H9 (cell line): ENCODE measurements at regions not wholly inside any gene's neighbourhood (a gene's known extent, or its start where the extent isn't known, plus 50 kb on each side); places are given as distances from the start of the nearest gene placed in this dataset.

Experiments
- DNase-seq: peaks from one replicate; pipeline ENCODE4 v3.0.0-alpha.2; 2017
- H2AFZ ChIP-seq: one replicate; pipeline ENCODE4 v1.6.1; 2013; ENCODE audit warnings: mild to moderate bottlenecking, low read length, control low read depth, moderate library complexity
- H2AK5ac ChIP-seq: 2 replicates; pipeline ENCODE4 v1.6.1; 2013; ENCODE audit warnings: low read length, control low read depth, mixed read lengths; ENCODE audit not compliant: insufficient read length
- H2BK120ac ChIP-seq: one replicate; pipeline ENCODE4 v1.6.1; 2013; ENCODE audit warnings: low read depth, mild to moderate bottlenecking, low read length, control low read depth, inconsistent platforms; ENCODE audit not compliant: poor library complexity, severe bottlenecking
- H2BK12ac ChIP-seq: 2 replicates; pipeline ENCODE4 v1.6.1; 2013; ENCODE audit warnings: low read length, control low read depth, mixed read lengths, low read depth; ENCODE audit not compliant: insufficient read length
- H2BK15ac ChIP-seq: 2 replicates; pipeline ENCODE4 v1.6.1; 2013; ENCODE audit warnings: low read depth, low read length, control low read depth
- H2BK20ac ChIP-seq: one replicate; pipeline ENCODE4 v1.6.1; 2013; ENCODE audit warnings: low read depth, mild to moderate bottlenecking, low read length, control low read depth, inconsistent platforms; ENCODE audit not compliant: poor library complexity, severe bottlenecking
- H2BK5ac ChIP-seq: 2 replicates; pipeline ENCODE4 v1.6.1; 2013; ENCODE audit warnings: low read length, control low read depth, mixed read lengths; ENCODE audit not compliant: insufficient read length
- H3K14ac ChIP-seq: 2 replicates; pipeline ENCODE4 v1.6.1; 2013; ENCODE audit warnings: low read length, control low read depth; ENCODE audit not compliant: insufficient read depth
- H3K18ac ChIP-seq: 2 replicates; pipeline ENCODE4 v1.6.1; 2013; ENCODE audit warnings: low read depth, mild to moderate bottlenecking, mixed read lengths, low read length, control low read depth; ENCODE audit not compliant: insufficient read length
- H3K23ac ChIP-seq: 2 replicates; pipeline ENCODE4 v1.6.1; 2013; ENCODE audit warnings: low read length, control low read depth, mixed read lengths, low read depth; ENCODE audit not compliant: insufficient read length
- H3K23me2 ChIP-seq: 2 replicates; pipeline ENCODE4 v1.6.1; 2013; ENCODE audit warnings: low read depth, mild to moderate bottlenecking, mixed read lengths, low read length, control low read depth; ENCODE audit not compliant: insufficient read length, poor library complexity, severe bottlenecking
- H3K27ac ChIP-seq: 2 replicates; pipeline ENCODE4 v1.5.1; 2013; ENCODE audit warnings: low read length, control low read depth, mixed read lengths, low read depth; ENCODE audit not compliant: insufficient read length
- H3K27me3 ChIP-seq: 2 replicates; pipeline ENCODE4 v1.6.1; 2013; ENCODE audit warnings: low read length, control low read depth, inconsistent platforms; ENCODE audit not compliant: insufficient read depth
- H3K4ac ChIP-seq: 2 replicates; pipeline ENCODE4 v1.6.1; 2013; ENCODE audit warnings: low read depth, mild to moderate bottlenecking, control low read depth, inconsistent platforms, low read length, moderate library complexity
- H3K4me1 ChIP-seq: 2 replicates; pipeline ENCODE4 v1.6.1; 2013; ENCODE audit warnings: low read length, control low read depth, inconsistent platforms; ENCODE audit not compliant: insufficient read depth
- H3K4me2 ChIP-seq: 2 replicates; pipeline ENCODE4 v1.6.1; 2013; ENCODE audit warnings: low read length, control low read depth, mixed read lengths; ENCODE audit not compliant: insufficient read length, insufficient read depth
- H3K56ac ChIP-seq: 2 replicates; pipeline ENCODE4 v1.6.1; 2013; ENCODE audit warnings: low read depth, mild to moderate bottlenecking, mixed read lengths, low read length, control low read depth; ENCODE audit not compliant: insufficient read length
- H3K79me1 ChIP-seq: 2 replicates; pipeline ENCODE4 v1.6.1; 2013; ENCODE audit warnings: low read depth, mild to moderate bottlenecking, moderate library complexity, low read length, control low read depth, inconsistent platforms; ENCODE audit not compliant: insufficient read depth, poor library complexity, severe bottlenecking
- H3K79me2 ChIP-seq: 2 replicates; pipeline ENCODE4 v1.6.1; 2013; ENCODE audit warnings: low read length, control low read depth, inconsistent platforms; ENCODE audit not compliant: insufficient read depth
- H3K9ac ChIP-seq: 2 replicates; pipeline ENCODE4 v1.6.1; 2013; ENCODE audit warnings: low read length, control low read depth, mixed read lengths; ENCODE audit not compliant: insufficient read length; ENCODE audit errors: extremely low read depth
- H3K9me3 ChIP-seq: one replicate; pipeline ENCODE4 v1.6.1; 2013; ENCODE audit warnings: low read depth, low read length, inconsistent platforms; ENCODE audit not compliant: control insufficient read depth
- H3T11ph ChIP-seq: one replicate; pipeline ENCODE4 v1.6.1; 2013; ENCODE audit warnings: mild to moderate bottlenecking, low read length, control low read depth, inconsistent platforms
- H4K20me1 ChIP-seq: one replicate; pipeline ENCODE4 v1.6.1; 2013; ENCODE audit not compliant: control insufficient read depth, insufficient read length, insufficient read depth
- H4K5ac ChIP-seq: 2 replicates; pipeline ENCODE4 v1.6.1; 2013; ENCODE audit warnings: low read depth, mild to moderate bottlenecking, mixed read lengths, low read length, control low read depth; ENCODE audit not compliant: insufficient read length
- H4K8ac ChIP-seq: replicated peaks from 2 replicates; pipeline ENCODE4 v1.6.1; 2013; ENCODE audit warnings: low read length, control low read depth, mixed read lengths, low read depth; ENCODE audit not compliant: insufficient read length
- H4K91ac ChIP-seq: 2 replicates; pipeline ENCODE4 v1.6.1; 2013; ENCODE audit warnings: low read depth, mild to moderate bottlenecking, moderate library complexity, mixed read lengths, low read length, control low read depth; ENCODE audit not compliant: insufficient read length
- H3K27ac Mint-ChIP-seq, 3 experiments: 2 replicates in 2 of 3; 3 replicates in 1 of 3; pipeline ENCODE4 v1.8.0; 2020 to 2021; ENCODE audit warnings: mixed read lengths in 3 of 3, mild to moderate bottlenecking in 1 of 3, moderate library complexity in 1 of 3
- H3K27me3 Mint-ChIP-seq: 2 replicates; pipeline ENCODE4 v1.8.0; 2021; ENCODE audit warnings: low read depth, mild to moderate bottlenecking, moderate library complexity, mixed read lengths
- H3K36me3 Mint-ChIP-seq, 3 experiments: 2 replicates in 2 of 3; 3 replicates in 1 of 3; pipeline ENCODE4 v1.8.0; 2020 to 2021; ENCODE audit warnings: low read depth in 3 of 3, mixed read lengths in 3 of 3; ENCODE audit not compliant: insufficient read depth in 1 of 3
- H3K4me1 Mint-ChIP-seq, 2 experiments: 2 replicates each; pipeline ENCODE4 v1.8.0; 2020; ENCODE audit warnings: mixed read lengths in 2 of 2
- H3K4me3 Mint-ChIP-seq, 2 experiments: 2 replicates in 1 of 2; 3 replicates in 1 of 2; pipeline ENCODE4 v1.8.0; 2020 to 2021; ENCODE audit warnings: mild to moderate bottlenecking in 2 of 2, mixed read lengths in 2 of 2, moderate library complexity in 1 of 2
- H3K9me3 Mint-ChIP-seq, 2 experiments: 2 replicates in 1 of 2; 3 replicates in 1 of 2; pipeline ENCODE4 v1.8.0; 2020; ENCODE audit warnings: mild to moderate bottlenecking in 2 of 2, mixed read lengths in 2 of 2, moderate library complexity in 1 of 2
- WGBS: extraction: QIAGEN DNeasy Blood & Tissue Kit; methylation state at CpG from one replicate; pipeline ENCODE4 v1.1.7; 2013; ENCODE audit warnings: missing lambda C conversion rate, low lambda C conversion rate, mixed read lengths; ENCODE audit not compliant: insufficient read length; ENCODE audit errors: extremely low coverage; 5-methylcytosine and 5-hydroxymethylcytosine counted together
- TF ChIP-seq, protein P1 (sequence below): fragments of 200-600 bp; sonication (generic); conservative IDR thresholded peaks from 3 replicates; pipeline ENCODE4 v1.8.0; 2021; ENCODE audit warnings: antibody characterized with exemption, mild to moderate bottlenecking

DNA sequence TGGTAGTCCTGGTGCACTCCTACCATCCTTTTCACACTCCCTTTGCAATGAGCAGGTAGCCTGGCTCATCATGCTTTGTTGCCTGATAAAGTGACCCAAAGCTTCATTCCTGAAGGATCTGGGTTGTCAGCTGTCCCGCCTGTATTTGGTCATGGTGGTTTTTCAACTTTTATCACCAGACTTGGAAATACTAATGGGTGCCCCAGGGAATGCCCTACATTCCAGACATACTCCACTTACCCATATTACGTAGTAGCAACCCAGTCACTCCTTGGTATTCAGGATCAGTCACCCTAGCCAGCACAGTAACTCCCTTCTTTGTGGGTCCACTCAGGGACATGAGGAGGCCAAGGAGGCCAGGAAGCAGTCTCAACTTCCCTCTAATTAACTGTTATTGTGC lies 199.2 kb downstream of the MAFB start:
- Histone ChIP-seq H3K23ac (no peak overlapping the region), H3K4me1 (no peaks in the 10 kb centered on the region), H2AK5ac (no peak overlapping the region), H2AFZ (no peak overlapping the region), H3K56ac (no peak overlapping the region), H3K14ac (no peak overlapping the region), H3K79me1 (no peaks in the 10 kb centered on the region), H3T11ph (no peak overlapping the region), H2BK120ac (no peak overlapping the region), H3K79me2 (no peaks in the 10 kb centered on the region), H2BK12ac (no peak overlapping the region), H3K9ac (no peak overlapping the region), H4K8ac (no peak overlapping the region), H4K91ac (no peak overlapping the region), H4K5ac (no peak overlapping the region), H4K20me1 (no peaks in the 10 kb centered on the region), H3K4me2 (no peak overlapping the region), H2BK20ac (no peak overlapping the region), H2BK5ac (no peak overlapping the region), H3K23me2 (no peaks in the 10 kb centered on the region), H3K27ac (no peak overlapping the region), H3K4ac (no peak overlapping the region), H2BK15ac (no peak overlapping the region), H3K18ac (no peak overlapping the region), H3K9me3 (no peaks in the 10 kb centered on the region), H3K27me3 (no peaks in the 10 kb centered on the region)
- no peaks in the 10 kb centered on the region; the same call in 1 of the 2 replicates for H3K27me3 Mint-ChIP-seq
- no CpG with 5 or more reads among the region's 2 CpGs for WGBS
- TF ChIP-seq, protein P1, sequence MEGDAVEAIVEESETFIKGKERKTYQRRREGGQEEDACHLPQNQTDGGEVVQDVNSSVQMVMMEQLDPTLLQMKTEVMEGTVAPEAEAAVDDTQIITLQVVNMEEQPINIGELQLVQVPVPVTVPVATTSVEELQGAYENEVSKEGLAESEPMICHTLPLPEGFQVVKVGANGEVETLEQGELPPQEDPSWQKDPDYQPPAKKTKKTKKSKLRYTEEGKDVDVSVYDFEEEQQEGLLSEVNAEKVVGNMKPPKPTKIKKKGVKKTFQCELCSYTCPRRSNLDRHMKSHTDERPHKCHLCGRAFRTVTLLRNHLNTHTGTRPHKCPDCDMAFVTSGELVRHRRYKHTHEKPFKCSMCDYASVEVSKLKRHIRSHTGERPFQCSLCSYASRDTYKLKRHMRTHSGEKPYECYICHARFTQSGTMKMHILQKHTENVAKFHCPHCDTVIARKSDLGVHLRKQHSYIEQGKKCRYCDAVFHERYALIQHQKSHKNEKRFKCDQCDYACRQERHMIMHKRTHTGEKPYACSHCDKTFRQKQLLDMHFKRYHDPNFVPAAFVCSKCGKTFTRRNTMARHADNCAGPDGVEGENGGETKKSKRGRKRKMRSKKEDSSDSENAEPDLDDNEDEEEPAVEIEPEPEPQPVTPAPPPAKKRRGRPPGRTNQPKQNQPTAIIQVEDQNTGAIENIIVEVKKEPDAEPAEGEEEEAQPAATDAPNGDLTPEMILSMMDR, result no peak
- no peak overlapping the region for H3K27ac Mint-ChIP-seq
- peaks cover 3 to 4% of the 10 kb centered on the region in 2 experiments; a peak in 3 of 4 replicates for H3K4me1 Mint-ChIP-seq
- H3K9me3 Mint-ChIP-seq, result peaks cover 3 to 5% of the 10 kb centered on the region in 2 experiments; a peak in 1 of 5 replicates
- no peak overlapping the region for H3K4me3 Mint-ChIP-seq
- no peaks in the 10 kb centered on the region for H3K36me3 Mint-ChIP-seq
- no peak for DNase-seq
